HEK293 (cell line): ENCODE measurements at regions not wholly inside any gene's neighbourhood (a gene's known extent, or its start where the extent isn't known, plus 50 kb on each side); places are given as distances from the start of the nearest gene placed in this dataset.

Experiments used
- REPIN1 ChIP-seq: fragments of 450-650 bp; formaldehyde crosslinking; IDR thresholded peaks from 2 replicates; pipeline ENCODE4 v1.5.1; 2017; ENCODE audit warnings: missing biosample characterization, missing genetic modification characterization, low read depth
- ZNF23 ChIP-seq: fragments of 450-650 bp; formaldehyde crosslinking; IDR thresholded peaks from 2 replicates; pipeline ENCODE4 v1.5.1; 2016; ENCODE audit warnings: missing biosample characterization, missing genetic modification characterization, borderline replicate concordance

GRCh38 chr10:128411643-128412042 lies 285.4 kb upstream of the MKI67 start:
- TF ChIP-seq ZNF23 (no peak), REPIN1 (tag by site-specific recombination) (no peak)
